SK-N-SH treated with all-trans-retinoic acid at 6 μM for 48 hours (cell line): ENCODE measurements at regions not wholly inside any gene's neighbourhood (a gene's known extent, or its start where the extent isn't known, plus 50 kb on each side); places are given as distances from the start of the nearest gene placed in this dataset.

Experiments used
- CSDC2 ChIP-seq: fragments of 250-450 bp; sonication (Bioruptor Pico); IDR thresholded peaks from 2 replicates; pipeline ENCODE4 v1.5.0; 2020; ENCODE audit warnings: mild to moderate bottlenecking, moderate library complexity
- GLIS3 ChIP-seq: fragments of 250-450 bp; sonication (Bioruptor Pico); IDR thresholded peaks from 2 replicates; pipeline ENCODE4 v1.5.0; 2020; ENCODE audit warnings: mild to moderate bottlenecking, moderate library complexity
- ISL1 ChIP-seq: fragments of 250-450 bp; sonication (Bioruptor Pico); IDR thresholded peaks from 2 replicates; pipeline ENCODE4 v2.1.2; 2022; ENCODE audit warnings: mild to moderate bottlenecking, moderate library complexity
- PPARA ChIP-seq: fragments of 250-450 bp; sonication (Bioruptor Pico); IDR thresholded peaks from 2 replicates; pipeline ENCODE4 v1.5.0; 2020; ENCODE audit warnings: mild to moderate bottlenecking, borderline replicate concordance
- RARB ChIP-seq: fragments of 250-450 bp; sonication (Bioruptor Pico); IDR thresholded peaks from 2 replicates; pipeline ENCODE4 v1.8.0; 2021; ENCODE audit warnings: mild to moderate bottlenecking, moderate library complexity
- ZC3H10 ChIP-seq: fragments of 250-450 bp; sonication (Bioruptor Pico); IDR thresholded peaks from 2 replicates; pipeline ENCODE4 v1.5.1; 2021; ENCODE audit warnings: mild to moderate bottlenecking, moderate library complexity
- ZFP3 ChIP-seq: fragments of 250-450 bp; sonication (Bioruptor Pico); IDR thresholded peaks from 2 replicates; pipeline ENCODE4 v1.5.0; 2020; ENCODE audit warnings: mild to moderate bottlenecking, moderate library complexity
- ZFP30 ChIP-seq: fragments of 450-650 bp; formaldehyde crosslinking; IDR thresholded peaks from 2 replicates; pipeline ENCODE4 v1.5.0; 2022; ENCODE audit warnings: mild to moderate bottlenecking, moderate library complexity
- TF ChIP-seq, protein P1 (sequence below): fragments of 250-450 bp; sonication (Bioruptor Pico); IDR thresholded peaks from 2 replicates; pipeline ENCODE4 v1.5.1; 2020; ENCODE audit warnings: low read depth, mild to moderate bottlenecking, moderate library complexity
- TF ChIP-seq, protein P2 (sequence below): fragments of 250-450 bp; sonication (Bioruptor Pico); IDR thresholded peaks from 2 replicates; pipeline ENCODE4 v1.8.0; 2020; ENCODE audit warnings: mild to moderate bottlenecking, moderate library complexity, borderline replicate concordance
- TF ChIP-seq, protein P3 (sequence below): fragments of 250-450 bp; sonication (Bioruptor Pico); IDR thresholded peaks from 2 replicates; pipeline ENCODE4 v1.5.0; 2020; ENCODE audit warnings: mild to moderate bottlenecking, moderate library complexity

DNA sequence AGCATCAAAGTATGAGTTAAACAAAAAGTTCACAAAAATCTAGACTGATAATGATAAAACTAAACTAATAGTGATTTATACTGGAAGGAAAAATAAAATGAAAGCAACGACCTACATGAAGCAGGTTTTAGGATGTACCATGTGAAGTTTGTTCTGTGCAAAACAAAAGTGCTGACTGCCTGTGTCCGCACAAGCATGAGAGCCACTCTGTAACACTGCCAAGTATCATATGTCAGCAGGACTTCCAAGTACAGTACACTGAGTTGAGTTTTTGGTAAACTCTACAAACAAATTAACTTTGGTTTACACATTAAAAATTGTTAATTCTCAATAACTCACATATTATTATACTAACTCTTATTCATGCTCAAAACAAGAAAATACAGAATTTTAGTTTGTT is 459.0 kb downstream of the PDGFC start:
- TF ChIP-seq RARB (CRISPR knock-in tag) = no peak
- TF ChIP-seq, protein P1, sequence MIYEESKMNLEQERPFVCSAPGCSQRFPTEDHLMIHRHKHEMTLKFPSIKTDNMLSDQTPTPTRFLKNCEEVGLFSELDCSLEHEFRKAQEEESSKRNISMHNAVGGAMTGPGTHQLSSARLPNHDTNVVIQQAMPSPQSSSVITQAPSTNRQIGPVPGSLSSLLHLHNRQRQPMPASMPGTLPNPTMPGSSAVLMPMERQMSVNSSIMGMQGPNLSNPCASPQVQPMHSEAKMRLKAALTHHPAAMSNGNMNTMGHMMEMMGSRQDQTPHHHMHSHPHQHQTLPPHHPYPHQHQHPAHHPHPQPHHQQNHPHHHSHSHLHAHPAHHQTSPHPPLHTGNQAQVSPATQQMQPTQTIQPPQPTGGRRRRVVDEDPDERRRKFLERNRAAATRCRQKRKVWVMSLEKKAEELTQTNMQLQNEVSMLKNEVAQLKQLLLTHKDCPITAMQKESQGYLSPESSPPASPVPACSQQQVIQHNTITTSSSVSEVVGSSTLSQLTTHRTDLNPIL (CRISPR knock-in tag) = no peak
- TF ChIP-seq, protein P2, sequence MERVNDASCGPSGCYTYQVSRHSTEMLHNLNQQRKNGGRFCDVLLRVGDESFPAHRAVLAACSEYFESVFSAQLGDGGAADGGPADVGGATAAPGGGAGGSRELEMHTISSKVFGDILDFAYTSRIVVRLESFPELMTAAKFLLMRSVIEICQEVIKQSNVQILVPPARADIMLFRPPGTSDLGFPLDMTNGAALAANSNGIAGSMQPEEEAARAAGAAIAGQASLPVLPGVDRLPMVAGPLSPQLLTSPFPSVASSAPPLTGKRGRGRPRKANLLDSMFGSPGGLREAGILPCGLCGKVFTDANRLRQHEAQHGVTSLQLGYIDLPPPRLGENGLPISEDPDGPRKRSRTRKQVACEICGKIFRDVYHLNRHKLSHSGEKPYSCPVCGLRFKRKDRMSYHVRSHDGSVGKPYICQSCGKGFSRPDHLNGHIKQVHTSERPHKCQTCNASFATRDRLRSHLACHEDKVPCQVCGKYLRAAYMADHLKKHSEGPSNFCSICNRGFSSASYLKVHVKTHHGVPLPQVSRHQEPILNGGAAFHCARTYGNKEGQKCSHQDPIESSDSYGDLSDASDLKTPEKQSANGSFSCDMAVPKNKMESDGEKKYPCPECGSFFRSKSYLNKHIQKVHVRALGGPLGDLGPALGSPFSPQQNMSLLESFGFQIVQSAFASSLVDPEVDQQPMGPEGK (CRISPR knock-in tag) = no peak
- no peak for TF ChIP-seq PPARA (CRISPR knock-in tag)
- TF ChIP-seq, protein P3, sequence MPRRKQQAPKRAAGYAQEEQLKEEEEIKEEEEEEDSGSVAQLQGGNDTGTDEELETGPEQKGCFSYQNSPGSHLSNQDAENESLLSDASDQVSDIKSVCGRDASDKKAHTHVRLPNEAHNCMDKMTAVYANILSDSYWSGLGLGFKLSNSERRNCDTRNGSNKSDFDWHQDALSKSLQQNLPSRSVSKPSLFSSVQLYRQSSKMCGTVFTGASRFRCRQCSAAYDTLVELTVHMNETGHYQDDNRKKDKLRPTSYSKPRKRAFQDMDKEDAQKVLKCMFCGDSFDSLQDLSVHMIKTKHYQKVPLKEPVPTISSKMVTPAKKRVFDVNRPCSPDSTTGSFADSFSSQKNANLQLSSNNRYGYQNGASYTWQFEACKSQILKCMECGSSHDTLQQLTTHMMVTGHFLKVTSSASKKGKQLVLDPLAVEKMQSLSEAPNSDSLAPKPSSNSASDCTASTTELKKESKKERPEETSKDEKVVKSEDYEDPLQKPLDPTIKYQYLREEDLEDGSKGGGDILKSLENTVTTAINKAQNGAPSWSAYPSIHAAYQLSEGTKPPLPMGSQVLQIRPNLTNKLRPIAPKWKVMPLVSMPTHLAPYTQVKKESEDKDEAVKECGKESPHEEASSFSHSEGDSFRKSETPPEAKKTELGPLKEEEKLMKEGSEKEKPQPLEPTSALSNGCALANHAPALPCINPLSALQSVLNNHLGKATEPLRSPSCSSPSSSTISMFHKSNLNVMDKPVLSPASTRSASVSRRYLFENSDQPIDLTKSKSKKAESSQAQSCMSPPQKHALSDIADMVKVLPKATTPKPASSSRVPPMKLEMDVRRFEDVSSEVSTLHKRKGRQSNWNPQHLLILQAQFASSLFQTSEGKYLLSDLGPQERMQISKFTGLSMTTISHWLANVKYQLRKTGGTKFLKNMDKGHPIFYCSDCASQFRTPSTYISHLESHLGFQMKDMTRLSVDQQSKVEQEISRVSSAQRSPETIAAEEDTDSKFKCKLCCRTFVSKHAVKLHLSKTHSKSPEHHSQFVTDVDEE (CRISPR knock-in tag) = no peak
- no peak for TF ChIP-seq GLIS3 (CRISPR knock-in tag)
- TF ChIP-seq ISL1 = no peak
- no peak for TF ChIP-seq ZFP30
- TF ChIP-seq ZC3H10 (CRISPR knock-in tag) = no peak
- TF ChIP-seq CSDC2 (CRISPR knock-in tag) = no peak
- no peak for TF ChIP-seq ZFP3 (CRISPR knock-in tag)
